GM19240 (cell line): ENCODE measurements at regions not wholly inside any gene's neighbourhood (a gene's known extent, or its start where the extent isn't known, plus 50 kb on each side); places are given as distances from the start of the nearest gene placed in this dataset.
"Not testable (repeated sequence)": the region's sequence is repeated elsewhere in the genome, so short reads cannot be mapped to it uniquely, and the experiment has no call there.

Source experiments
- DNase-seq: peaks from one replicate; pipeline ENCODE4 v3.0.0; 2011; ENCODE audit warnings: low spot score; ENCODE audit not compliant: insufficient read length

DNA sequence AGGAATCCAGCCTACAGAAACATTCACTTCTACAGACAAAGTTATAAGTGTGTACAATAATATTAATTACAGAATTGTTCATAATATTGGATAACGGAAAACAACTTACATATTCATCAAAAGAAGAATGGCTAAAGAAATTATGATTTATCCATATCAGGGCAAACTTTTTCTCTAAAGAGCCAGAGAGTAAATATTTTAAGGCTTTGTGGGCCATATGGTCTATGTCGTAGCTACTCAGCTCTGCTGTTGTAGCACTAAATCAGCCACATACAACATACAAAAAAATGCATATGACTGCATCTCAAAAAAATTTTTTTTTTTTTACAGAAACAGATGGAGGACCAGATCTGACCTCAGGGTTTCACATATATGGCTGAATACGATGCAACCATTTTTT is 96.7 kb upstream of the GALNT18 start:
- DNase-seq: no peak

DNA sequence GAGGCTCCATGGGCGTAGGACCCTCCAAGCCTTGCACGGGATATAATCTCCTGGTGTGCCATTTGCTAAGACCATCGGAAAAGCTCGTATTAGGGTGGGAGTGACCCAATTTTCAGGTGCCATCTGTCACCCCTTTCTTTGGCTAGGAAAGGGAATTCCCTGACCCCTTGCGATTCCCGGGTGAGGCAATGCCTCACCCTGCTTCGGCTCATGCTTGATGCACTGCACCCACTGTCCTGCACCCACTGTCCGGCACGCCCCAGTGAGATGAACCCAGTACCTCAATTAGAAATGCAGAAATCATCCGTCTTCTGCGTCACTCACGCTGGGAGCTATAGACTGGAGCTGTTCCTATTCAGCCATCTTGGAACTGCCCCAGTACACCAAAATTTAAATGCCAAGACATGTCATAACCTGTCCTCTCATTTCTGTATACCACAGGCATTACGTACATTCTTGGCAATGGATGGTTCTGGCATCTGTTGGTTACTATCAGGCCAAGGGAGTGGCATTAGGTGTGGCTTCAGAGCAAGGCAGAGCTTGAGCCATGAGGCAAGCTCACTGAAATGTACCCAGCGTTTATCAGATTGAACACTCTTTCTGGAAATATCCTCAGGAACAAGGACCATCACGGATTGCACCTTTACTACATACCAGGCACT is 95.4 kb upstream of the GALNT18 start:
- no peak for DNase-seq

DNA sequence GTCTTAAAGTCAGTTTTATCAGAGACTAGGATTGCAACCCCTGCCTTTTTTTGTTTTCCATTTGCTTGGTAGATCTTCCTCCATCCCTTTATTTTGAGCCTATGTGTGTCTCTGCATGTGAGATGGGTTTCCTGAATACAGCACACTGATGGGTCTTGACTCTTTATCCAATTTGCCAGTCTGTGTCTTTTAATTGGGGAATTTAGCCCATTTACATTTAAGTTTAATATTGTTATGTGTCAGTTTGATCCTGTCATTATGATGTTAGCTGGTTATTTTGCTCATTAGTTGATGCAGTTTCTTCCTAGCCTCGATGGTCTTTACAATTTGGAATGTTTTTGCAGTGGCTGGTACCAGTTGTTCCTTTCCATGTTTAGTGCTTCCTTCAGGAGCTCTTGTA is 93.3 kb upstream of the GALNT18 start:
- not testable (repeated sequence) for DNase-seq

DNA sequence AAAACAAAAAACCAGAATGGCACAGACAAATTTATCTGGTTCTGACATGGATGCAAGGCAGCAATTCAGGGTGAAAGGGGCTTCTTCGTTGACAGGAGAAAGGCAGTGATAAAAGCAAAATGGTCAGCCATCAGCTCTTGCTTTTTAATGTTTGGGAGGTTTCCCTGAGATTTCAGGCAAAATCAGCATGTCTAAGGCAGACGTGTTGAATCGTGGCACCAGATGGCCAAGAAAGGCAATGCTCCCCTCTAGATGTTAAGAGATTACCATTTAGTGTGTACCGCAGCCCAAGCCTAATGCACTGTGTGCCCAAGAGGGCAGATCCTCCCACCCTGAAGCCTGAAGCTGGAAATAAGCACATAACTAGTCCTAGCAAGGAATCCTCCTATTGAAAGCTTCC is 88.8 kb upstream of the GALNT18 start:
- DNase-seq: no peak

GRCh38 chr11:11709447-11710239 is 87.8 kb upstream of the GALNT18 start:
- no peak for DNase-seq

- no peak for DNase-seq
These were observed 86.5 kb upstream of the GALNT18 start for GRCh38 chr11:11708256-11708655.

DNA sequence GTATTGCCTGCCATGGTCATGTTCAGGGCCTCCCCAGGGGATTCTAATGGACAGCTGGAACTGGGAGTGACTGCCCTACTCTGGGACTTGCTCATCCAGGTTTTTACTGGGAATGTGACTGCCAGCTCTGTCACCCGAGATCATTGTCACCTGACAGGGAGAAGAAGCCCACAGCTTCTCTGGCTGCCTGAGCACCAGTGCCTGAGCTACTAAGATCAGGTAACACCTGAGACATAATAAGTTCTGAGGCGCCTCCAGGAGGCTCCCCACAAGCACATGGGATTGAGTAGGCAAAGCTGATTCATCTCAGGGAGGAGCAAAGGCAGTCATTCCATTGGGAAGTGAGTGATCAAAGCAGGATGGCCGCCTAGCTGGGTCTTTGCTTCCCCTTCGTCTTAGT is 84.2 kb upstream of the GALNT18 start:
- DNase-seq: no peak

GRCh38 chr11:11703885-11704284 is 82.1 kb upstream of the GALNT18 start:
- no peak for DNase-seq

DNA sequence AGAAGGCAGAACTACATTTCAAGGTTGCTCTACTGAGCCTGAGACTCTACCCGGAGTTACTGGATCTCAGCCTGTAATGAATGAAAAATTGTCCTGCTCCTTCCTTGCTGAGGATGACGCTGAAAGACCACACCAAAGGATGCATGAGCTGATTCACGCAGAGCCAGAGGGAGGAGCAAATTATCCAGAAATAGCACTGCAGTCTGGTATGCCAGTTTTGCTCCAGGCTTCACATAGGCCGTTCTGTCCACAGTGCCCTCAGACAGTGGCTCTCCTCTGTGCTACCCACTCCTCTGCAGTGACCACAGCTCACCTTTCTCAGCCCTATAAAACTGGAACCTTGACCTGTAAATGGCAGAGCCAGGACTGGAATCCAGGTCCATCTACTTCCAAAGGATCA is 79.3 kb upstream of the GALNT18 start:
- DNase-seq: no peak

DNA sequence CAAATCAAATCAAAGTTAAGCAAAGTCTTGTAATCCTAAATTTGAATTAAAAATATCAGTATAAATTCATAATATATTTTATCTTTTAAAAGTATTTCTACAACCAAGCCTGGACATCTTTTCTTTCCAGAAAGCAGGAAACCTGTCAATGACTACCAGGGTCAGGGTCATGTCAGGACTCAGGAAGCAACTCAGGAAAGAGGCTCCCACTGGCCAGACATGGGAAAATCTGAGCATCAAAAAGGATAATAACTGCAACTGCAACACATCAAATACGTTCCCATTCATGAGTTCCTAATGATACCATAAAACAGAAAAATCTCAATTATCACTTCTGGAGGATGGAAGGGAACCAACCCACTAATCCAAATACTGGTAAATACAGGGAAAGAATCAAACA is 76.0 kb upstream of the GALNT18 start:
- no peak for DNase-seq

DNA sequence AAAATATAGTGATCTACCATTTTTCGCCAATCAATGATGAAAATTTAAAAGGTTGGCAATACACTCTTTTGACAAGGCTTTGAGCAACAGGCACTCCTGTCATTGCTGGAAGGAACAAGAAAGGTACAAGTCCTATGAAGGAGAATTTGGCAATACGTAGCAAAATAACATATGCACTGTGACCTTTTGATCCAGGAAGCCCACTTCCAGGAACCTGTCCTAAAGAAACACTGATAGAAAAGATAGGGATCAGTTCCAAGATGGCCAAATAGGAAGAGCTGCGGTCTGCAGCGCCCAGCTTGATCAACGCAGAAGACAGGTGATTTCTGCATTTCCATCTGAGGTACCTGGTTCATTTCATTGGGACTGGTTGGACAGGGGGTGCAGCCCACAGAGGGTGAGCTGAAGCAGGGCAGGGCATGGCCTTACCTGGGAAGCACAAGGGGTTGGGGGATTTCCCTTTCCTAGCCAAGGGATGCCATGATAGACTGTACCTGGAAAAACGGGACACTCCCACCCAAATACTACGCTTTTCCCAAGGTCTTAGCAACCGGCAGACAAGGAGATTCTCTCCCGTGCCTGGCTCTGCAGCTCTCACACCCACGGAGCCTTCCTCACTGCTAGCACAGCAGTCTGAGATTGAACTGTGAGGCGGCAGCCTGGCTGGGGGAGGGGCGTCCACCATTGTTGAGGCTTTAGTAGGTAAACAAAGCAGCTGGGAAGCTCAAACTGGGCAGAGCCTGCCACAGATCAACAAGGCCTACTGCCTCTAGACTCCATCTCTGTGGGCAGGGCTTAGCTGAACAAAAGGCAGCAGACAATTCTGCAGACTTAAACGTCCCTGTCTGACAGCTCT is 69.7 kb upstream of the GALNT18 start:
- DNase-seq: no peak

DNA sequence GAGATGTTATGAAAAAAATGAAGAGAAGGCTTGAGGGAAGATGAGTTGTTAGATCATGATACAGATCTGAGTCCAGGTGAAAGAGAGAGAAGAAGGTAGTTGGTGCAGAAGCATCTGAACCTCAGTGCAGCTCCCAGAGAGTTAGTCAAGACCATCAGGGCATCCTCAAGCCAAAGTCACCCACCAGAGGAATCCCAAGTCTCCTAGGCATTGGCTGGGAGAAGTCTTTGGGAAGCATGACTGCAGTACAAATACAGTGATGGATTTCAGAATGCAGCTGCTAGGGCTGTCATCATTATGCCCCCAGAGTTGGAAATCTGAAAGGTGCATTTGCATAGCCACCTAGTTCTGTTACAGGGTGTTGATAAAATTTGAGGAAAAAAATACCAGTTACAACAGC is 59.7 kb upstream of the GALNT18 start:
- no peak for DNase-seq

DNA sequence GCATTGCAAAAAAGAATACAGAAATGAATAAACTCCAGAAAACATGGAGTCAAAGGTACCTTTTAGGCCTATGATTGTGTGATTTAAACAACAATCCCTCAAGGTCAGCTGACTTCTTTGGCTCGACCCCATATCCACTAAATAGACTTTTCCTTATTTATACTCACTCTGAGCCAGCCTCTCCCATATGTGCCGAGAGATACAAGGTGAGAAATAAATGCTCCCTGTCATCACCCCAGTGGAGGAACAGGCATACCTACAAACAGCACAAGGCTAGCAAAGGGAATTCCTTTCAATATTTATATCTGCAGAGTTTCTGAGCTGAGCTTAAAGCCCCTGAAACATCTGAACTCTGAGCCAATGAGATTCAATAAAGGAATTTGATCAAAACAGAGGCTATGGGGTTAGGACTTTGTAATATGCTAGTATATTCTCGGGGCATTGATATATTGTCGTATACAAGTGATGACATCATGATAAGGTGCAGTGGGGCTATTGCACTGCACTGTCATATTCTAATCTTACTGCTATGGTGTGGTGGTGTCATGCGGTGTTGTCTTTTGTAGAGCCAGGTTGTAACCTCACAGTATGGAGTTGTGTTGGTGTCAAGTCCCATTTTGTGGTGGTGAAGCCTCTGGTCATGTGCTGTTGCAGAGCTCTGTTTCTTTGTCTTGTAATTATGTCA is 56.0 kb upstream of the GALNT18 start:
- no peak for DNase-seq

GRCh38 chr11:11675671-11676181 is 53.9 kb upstream of the GALNT18 start:
- no peak for DNase-seq

DNA sequence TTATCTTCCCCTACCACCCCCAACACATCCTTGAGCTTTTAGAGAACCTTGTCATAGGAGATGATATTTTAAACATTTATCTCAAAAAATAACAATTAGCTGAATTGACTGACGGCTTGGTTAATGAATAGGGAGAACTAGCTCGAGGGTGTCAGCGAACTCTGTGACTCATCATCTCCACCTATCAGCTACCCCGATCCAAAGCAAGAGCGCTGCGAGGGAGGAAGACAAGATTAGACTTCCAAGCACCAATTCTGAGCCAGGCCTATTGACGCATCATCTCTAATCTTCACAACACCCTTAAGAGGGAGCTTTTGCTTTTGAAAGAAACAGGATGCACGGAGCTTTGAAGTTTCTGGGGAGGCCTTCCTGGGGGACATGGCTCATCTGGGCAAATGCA is 51.0 kb upstream of the GALNT18 start:
- no peak for DNase-seq

- DNase-seq: no peak
These were observed 50.3 kb upstream of the GALNT18 start for GRCh38 chr11:11672101-11672500.
